B cell (primary cell): ENCODE measurements at regions not wholly inside any gene's neighbourhood (a gene's known extent, or its start where the extent isn't known, plus 50 kb on each side); places are given as distances from the start of the nearest gene placed in this dataset.

ENCODE experiments used
- ATAC-seq: fragments of 200-7000 bp; cut with Tn5 transposase; one replicate; pipeline ENCODE4 v1.10.0; 2021; ENCODE audit warnings: low read depth, mild to moderate bottlenecking, moderate number of reproducible peaks, moderate library complexity
- CTCF ChIA-PET: fragments of 350-600 bp; sonication (Branson Sonifier 250); formaldehyde crosslinking; loops from one replicate; lab custom pipeline; 2021; ENCODE audit warnings: antibody characterized with exemption, inconsistent platforms; lab: Charles Lee
- POLR2A ChIA-PET: fragments of 350-600 bp; sonication (Branson Sonifier 250); formaldehyde crosslinking; loops from one replicate; lab custom pipeline; 2021; ENCODE audit warnings: antibody characterized with exemption; lab: Charles Lee
- DNase-seq: peaks from one replicate; pipeline ENCODE4 v3.0.0; 2013
- H2AFZ ChIP-seq: 2 replicates; pipeline ENCODE4 v1.6.1; 2012; ENCODE audit warnings: mild to moderate bottlenecking, low read depth, low read length; ENCODE audit not compliant: insufficient read depth, poor library complexity, severe bottlenecking
- H3K27ac ChIP-seq, 2 donors: 1 replicate in 1 of 2; 2 replicates in 1 of 2; pipeline ENCODE4 v1.5.1; 2012 to 2013; ENCODE audit warnings: low read length in 2 of 2, mild to moderate bottlenecking in 2 of 2, moderate library complexity in 1 of 2
- H3K27me3 ChIP-seq, 4 experiments: fragments of 200-600 bp in 1 of 4; sonication (generic) in 1 of 4; replicated peaks in 1 of 4; 1 replicate in 2 of 4; 2 replicates in 2 of 4; pipeline versions ENCODE4 v1.6.1 to v1.7.0; 2013 to 2016; ENCODE audit warnings: low read length in 3 of 4, mild to moderate bottlenecking in 2 of 4, mixed read lengths in 1 of 4, moderate library complexity in 1 of 4; ENCODE audit not compliant: insufficient read depth in 4 of 4, control insufficient read depth in 3 of 4; ENCODE audit errors: control extremely low read depth in 1 of 4
- H3K36me3 ChIP-seq, 2 experiments: replicated peaks in 1 of 2; 1 replicate in 1 of 2; 2 replicates in 1 of 2; pipeline versions ENCODE4 v1.6.1 to v1.7.1; 2013; ENCODE audit warnings: low read length in 1 of 2; ENCODE audit not compliant: insufficient read depth in 2 of 2, control insufficient read depth in 1 of 2; ENCODE audit errors: control extremely low read depth in 1 of 2, extremely low read depth in 1 of 2
- H3K4me1 ChIP-seq, 2 donors: fragments of 200-600 bp in 1 of 2; sonication (generic) in 1 of 2; 1 replicate in 1 of 2; 2 replicates in 1 of 2; pipeline versions ENCODE4 v1.5.1 to v1.6.1; 2013 to 2017; ENCODE audit warnings: low read length in 2 of 2; ENCODE audit not compliant: control insufficient read depth in 2 of 2, insufficient read depth in 2 of 2
- H3K4me2 ChIP-seq: replicated peaks from 2 replicates; pipeline ENCODE3; 2012; ENCODE audit warnings: mild to moderate bottlenecking, low read depth, low read length; ENCODE audit not compliant: poor library complexity, severe bottlenecking
- H3K4me3 ChIP-seq, 5 experiments: fragments of 200-600 bp in 1 of 5; sonication (generic) in 1 of 5; 1 replicate in 3 of 5; 2 replicates in 2 of 5; pipeline versions ENCODE4 v1.5.1 to v1.7.0; 2011 to 2016; ENCODE audit warnings: low read length in 4 of 5, mild to moderate bottlenecking in 4 of 5, low read depth in 2 of 5, control low read depth in 1 of 5, moderate library complexity in 1 of 5; ENCODE audit not compliant: insufficient read depth in 1 of 5; ENCODE audit errors: control extremely low read depth in 1 of 5, extremely low read depth in 1 of 5
- H3K79me2 ChIP-seq: fragments of 200-600 bp; sonication (generic); one replicate; pipeline ENCODE4 v1.6.0; 2016; ENCODE audit warnings: low read length; ENCODE audit not compliant: control insufficient read depth, insufficient read depth
- H3K9ac ChIP-seq: fragments of 200-600 bp; sonication (generic); 2 replicates; pipeline ENCODE4 v1.6.1; 2017; ENCODE audit warnings: mild to moderate bottlenecking, low read length, moderate library complexity
- H3K9me3 ChIP-seq, 3 donors: one replicate each; pipeline versions ENCODE4 v1.6.1 to v1.7.1; 2013; ENCODE audit warnings: low read length in 2 of 3; ENCODE audit not compliant: control insufficient read depth in 2 of 3, insufficient read depth in 1 of 3; ENCODE audit errors: control extremely low read depth in 1 of 3
- H4K20me1 ChIP-seq: 2 replicates; pipeline ENCODE4 v1.6.0; 2012; ENCODE audit warnings: mild to moderate bottlenecking, low read length; ENCODE audit not compliant: insufficient read depth, control insufficient read depth, poor library complexity, severe bottlenecking
- H3K27ac Mint-ChIP-seq: one replicate; pipeline ENCODE4 v1.8.0; 2021; ENCODE audit warnings: mixed read lengths
- H3K27me3 Mint-ChIP-seq: one replicate; pipeline ENCODE4 v1.8.0; 2021; ENCODE audit warnings: mixed read lengths
- H3K4me1 Mint-ChIP-seq: one replicate; pipeline ENCODE4 v1.8.0; 2021; ENCODE audit warnings: mixed read lengths
- H3K4me3 Mint-ChIP-seq: one replicate; pipeline ENCODE4 v1.8.0; 2021; ENCODE audit warnings: mixed read lengths
- H3K9me3 Mint-ChIP-seq: one replicate; pipeline ENCODE4 v1.8.0; 2022; ENCODE audit warnings: mixed read lengths; ENCODE audit not compliant: insufficient read depth
- EZH2 ChIP-seq: IDR thresholded peaks from 2 replicates; pipeline ENCODE4 v1.6.1; 2012; ENCODE audit warnings: borderline replicate concordance, low read depth, mild to moderate bottlenecking, moderate library complexity, low read length; ENCODE audit not compliant: insufficient read depth, poor library complexity, severe bottlenecking
- WGBS: methylation state at CpG from one replicate; pipeline ENCODE4 v1.1.5; 2013; ENCODE audit warnings: missing lambda C conversion rate; ENCODE audit not compliant: insufficient coverage; 5-methylcytosine and 5-hydroxymethylcytosine counted together
- intact Hi-C: fragments of 100-400 bp; cut with micrococcal nuclease; formaldehyde crosslinking; loops from one replicate; pipeline ENCODE4 v1.10.0; 2022
- TF ChIP-seq, protein P1 (sequence below): fragments of 200-600 bp; IDR thresholded peaks from one replicate; pipeline ENCODE4 v1.8.0; 2022; ENCODE audit warnings: antibody characterized with exemption, mild to moderate bottlenecking

DNA sequence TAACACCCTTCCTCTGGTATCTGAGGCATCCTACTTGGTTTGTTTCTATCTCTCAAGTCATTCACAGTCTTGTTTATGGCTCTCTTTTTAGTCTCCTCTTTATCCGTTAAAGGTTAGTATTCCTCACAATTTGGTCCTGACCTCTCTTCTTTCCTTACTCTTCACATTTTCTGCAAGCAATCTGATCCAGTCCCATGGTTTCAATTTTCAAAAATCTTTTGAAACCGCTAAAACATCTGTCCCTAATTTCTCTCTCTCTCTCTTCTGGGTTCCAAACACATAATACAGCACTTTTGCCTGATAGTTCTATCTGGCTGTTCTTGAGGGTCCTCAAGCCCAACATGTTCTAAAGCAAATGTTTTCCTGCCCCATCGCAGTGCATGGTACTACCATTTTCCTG is 149.0 kb downstream of the SERPINI1 start:
- CTCF ChIA-PET = interaction anchor here (1.1 to 4.1 kb wide), 4 partner anchors 9 to 504 kb away, joined by 3 to 82 read pairs (median 26); partner anchors contain the start of gene ZBBX
- Mint-ChIP-seq H3K27ac (no peak overlapping the region), H3K4me3 (no peak overlapping the region), H3K4me1 (peaks cover 4% of the 10 kb centered on the region), H3K27me3 (peaks cover 11% of the 10 kb centered on the region), H3K9me3 (no peaks in the 10 kb centered on the region)
- Histone ChIP-seq H3K4me1 (peaks cover 0 to 5% of the 10 kb centered on the region in 2 donors), H2AFZ (no peak overlapping the region), H3K79me2 (no peaks in the 10 kb centered on the region), H4K20me1 (no peaks in the 10 kb centered on the region), H3K27ac (no peak overlapping the region), H3K27me3 (no peaks in the 10 kb centered on the region), H3K9ac (no peak overlapping the region), H3K9me3 (no peaks in the 10 kb centered on the region), H3K4me3 (no peak overlapping the region), H3K36me3 (no peaks in the 10 kb centered on the region), H3K4me2 (no peak overlapping the region)
- TF ChIP-seq, protein P1, sequence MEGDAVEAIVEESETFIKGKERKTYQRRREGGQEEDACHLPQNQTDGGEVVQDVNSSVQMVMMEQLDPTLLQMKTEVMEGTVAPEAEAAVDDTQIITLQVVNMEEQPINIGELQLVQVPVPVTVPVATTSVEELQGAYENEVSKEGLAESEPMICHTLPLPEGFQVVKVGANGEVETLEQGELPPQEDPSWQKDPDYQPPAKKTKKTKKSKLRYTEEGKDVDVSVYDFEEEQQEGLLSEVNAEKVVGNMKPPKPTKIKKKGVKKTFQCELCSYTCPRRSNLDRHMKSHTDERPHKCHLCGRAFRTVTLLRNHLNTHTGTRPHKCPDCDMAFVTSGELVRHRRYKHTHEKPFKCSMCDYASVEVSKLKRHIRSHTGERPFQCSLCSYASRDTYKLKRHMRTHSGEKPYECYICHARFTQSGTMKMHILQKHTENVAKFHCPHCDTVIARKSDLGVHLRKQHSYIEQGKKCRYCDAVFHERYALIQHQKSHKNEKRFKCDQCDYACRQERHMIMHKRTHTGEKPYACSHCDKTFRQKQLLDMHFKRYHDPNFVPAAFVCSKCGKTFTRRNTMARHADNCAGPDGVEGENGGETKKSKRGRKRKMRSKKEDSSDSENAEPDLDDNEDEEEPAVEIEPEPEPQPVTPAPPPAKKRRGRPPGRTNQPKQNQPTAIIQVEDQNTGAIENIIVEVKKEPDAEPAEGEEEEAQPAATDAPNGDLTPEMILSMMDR = no peak
- TF ChIP-seq EZH2 = no peak
- intact Hi-C loops = no loop called here
- DNase-seq (no peak), ATAC-seq (no peak)
- WGBS = 100% methylated on average over 3 of the region's 3 CpGs
- POLR2A ChIA-PET = no interaction called here

DNA sequence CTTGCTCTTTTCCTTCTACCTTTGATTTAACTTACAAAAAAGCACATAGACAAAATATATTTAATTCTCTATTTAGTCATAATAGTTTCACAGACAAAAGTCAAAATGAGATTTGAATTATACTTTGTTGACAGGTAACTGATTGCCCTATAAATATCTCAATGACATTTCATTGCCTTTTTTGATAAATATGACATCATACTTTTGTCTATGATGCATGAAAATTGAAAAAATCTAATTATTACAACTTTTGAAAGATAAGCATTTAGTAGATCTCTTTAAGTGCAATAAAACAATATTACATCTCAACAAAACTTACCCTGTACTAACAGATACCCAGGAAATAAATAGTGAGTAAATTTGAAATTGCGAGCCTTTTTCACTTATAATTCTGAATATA is 147.9 kb downstream of the SERPINI1 start:
- no peak for TF ChIP-seq EZH2
- TF ChIP-seq, protein P1 = no peak
- WGBS = no CpG with 5 or more reads among the region's 1 CpG
- no peak overlapping the region for H3K27ac Mint-ChIP-seq
- no peaks in the 10 kb centered on the region for H3K9me3 Mint-ChIP-seq
- H3K27me3 Mint-ChIP-seq = peaks cover 11% of the 10 kb centered on the region
- H3K4me3 Mint-ChIP-seq = no peak overlapping the region
- CTCF ChIA-PET = interaction anchor here (1.1 to 4.1 kb wide), 5 partner anchors 10 to 503 kb away, joined by 3 to 82 read pairs (median 25); partner anchors contain the start of gene ZBBX
- H4K20me1 ChIP-seq = no peaks in the 10 kb centered on the region
- ATAC-seq = no peak
- no peaks in the 10 kb centered on the region for H3K79me2 ChIP-seq
- POLR2A ChIA-PET = no interaction called here
- H3K36me3 ChIP-seq = no peaks in the 10 kb centered on the region
- DNase-seq = no peak
- no peak overlapping the region for H3K9ac ChIP-seq
- no peak overlapping the region for H3K4me2 ChIP-seq
- intact Hi-C loops = loop anchor here (2.0 kb wide), 1 partner anchor 149 kb away; the partner anchor contains the start of genes PDCD10 and SERPINI1
- H3K4me1 Mint-ChIP-seq = peaks cover 4% of the 10 kb centered on the region
- H3K4me1 ChIP-seq = peaks cover 0 to 5% of the 10 kb centered on the region in 2 donors
- no peaks in the 10 kb centered on the region for H3K27me3 ChIP-seq
- H3K27ac ChIP-seq = no peak overlapping the region
- no peak overlapping the region for H3K4me3 ChIP-seq
- no peak overlapping the region for H2AFZ ChIP-seq
- H3K9me3 ChIP-seq = no peaks in the 10 kb centered on the region
